ENCODE measurements at regions not wholly inside any gene's neighbourhood (a gene's known extent, or its start where the extent isn't known, plus 50 kb on each side); places are given as distances from the start of the nearest gene placed in this dataset.
"Not testable (repeated sequence)": the region's sequence is repeated elsewhere in the genome, so short reads cannot be mapped to it uniquely, and the experiment has no call there.

DNA sequence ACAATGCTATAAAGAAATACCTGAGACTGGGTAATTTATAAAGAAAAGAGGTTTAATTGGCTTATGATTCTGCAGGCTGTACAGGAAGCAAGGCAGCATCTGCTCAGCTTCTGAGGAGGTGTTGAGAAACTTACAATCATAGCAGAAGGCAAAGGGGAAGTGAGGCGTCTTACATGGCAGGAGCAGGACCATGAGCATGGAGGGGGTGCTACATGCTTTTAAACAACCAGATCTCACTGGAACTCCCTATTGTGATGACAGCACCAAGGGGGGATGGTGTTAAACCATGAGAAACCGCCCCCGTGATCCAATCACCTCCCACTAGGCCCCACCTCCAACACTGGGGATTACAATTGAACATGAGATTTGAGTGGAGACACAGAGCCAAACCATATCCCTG lies 163.7 kb upstream of the SLC38A2 start:
- H3K36me3 ChIP-seq (ENCODE audit: insufficient read depth, low read length); H3K4me1 ChIP-seq (ENCODE audit: control insufficient read depth, insufficient read depth, low read length); H3K9me3 ChIP-seq (replicated peaks; ENCODE audit: low read length); H3K4me2 ChIP-seq (ENCODE audit: low read length); H3K27me3 ChIP-seq (ENCODE audit: control insufficient read depth, insufficient read depth, low read length); H3K9ac ChIP-seq (ENCODE audit: low read depth, low read length); H3K4me3 ChIP-seq (ENCODE audit: low read length): not testable (repeated sequence)

DNA sequence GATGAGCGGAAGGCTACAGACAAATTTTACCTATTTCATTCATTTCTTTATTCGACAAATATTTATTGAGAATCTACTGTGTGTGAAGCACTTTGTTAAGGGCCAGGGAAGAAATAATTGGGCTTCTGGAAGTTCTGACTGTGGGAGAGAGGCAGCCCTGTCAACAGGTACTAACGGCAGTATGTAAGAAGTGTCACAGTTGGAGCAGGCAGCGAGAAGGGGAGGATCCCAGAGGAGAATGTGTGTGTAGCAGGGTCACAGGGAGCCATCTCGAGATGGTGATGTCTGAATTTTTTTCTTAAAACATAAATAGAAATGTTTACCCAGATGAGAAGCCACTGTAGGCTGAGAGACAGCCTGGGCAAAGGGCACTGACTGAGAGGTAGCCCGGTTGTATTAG lies 163.3 kb upstream of the SLC38A2 start:
- no peaks in the 10 kb centered on the region for H3K27me3 ChIP-seq (ENCODE audit: control insufficient read depth, insufficient read depth, low read length)
- H3K4me2 ChIP-seq (ENCODE audit: low read length), result no peak overlapping the region
- H3K4me3 ChIP-seq (ENCODE audit: low read length), result no peak overlapping the region
- H3K9me3 ChIP-seq (replicated peaks; ENCODE audit: low read length), result no peaks in the 10 kb centered on the region
- H3K9ac ChIP-seq (ENCODE audit: low read depth, low read length), result no peak overlapping the region
- no peaks in the 10 kb centered on the region for H3K36me3 ChIP-seq (ENCODE audit: insufficient read depth, low read length)
- H3K4me1 ChIP-seq (ENCODE audit: control insufficient read depth, insufficient read depth, low read length), result no peaks in the 10 kb centered on the region

DNA sequence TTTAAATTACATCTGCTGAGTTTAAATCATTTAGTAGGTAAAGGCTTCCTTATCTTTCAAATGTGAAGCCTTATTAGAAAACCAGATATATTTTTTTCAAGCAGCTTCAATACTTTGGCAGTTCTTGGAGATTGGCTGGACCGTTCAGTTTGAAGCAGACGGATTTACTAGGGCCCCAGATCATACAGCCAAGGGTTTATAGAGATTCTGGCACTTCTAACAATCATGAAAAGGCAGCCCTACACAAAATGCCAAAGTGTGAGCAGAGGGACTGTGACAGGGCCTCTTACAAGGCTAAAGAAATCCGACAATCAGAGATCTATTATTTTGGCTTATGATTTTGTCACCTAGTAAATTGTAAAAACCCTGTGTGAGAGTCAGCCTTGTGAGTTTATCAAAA lies 162.8 kb upstream of the SLC38A2 start:
- no peaks in the 10 kb centered on the region for H3K9me3 ChIP-seq (replicated peaks; ENCODE audit: low read length)

DNA sequence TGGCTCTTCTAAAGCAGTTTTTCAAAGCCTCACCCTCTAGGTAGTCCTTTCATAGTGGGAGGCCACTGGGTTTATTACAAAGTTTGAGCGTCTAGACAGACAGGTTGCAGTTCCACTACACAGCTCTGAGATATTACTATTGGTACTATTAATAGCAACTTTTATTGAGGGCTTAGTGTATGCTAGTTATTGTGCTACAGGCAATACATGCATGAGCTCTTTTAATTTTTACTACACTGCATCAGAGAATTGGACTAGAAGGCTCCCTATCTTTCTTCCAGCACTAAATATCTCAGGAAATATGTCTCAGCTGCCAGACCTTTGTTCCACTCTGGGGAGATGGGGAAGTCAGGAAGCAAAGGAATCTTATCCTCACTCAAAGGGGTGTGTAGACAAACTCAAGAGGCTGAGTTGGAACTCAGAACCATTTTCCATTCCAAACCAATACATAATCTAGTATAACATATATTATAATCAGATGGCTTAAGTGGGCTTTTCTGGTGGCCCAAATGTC lies 161.8 kb upstream of the SLC38A2 start:
- H3K27me3 ChIP-seq (ENCODE audit: control insufficient read depth, insufficient read depth, low read length), result no peaks in the 10 kb centered on the region
- H3K4me2 ChIP-seq (ENCODE audit: low read length), result no peak overlapping the region
- no peaks in the 10 kb centered on the region for H3K4me1 ChIP-seq (ENCODE audit: control insufficient read depth, insufficient read depth, low read length)
- H3K9me3 ChIP-seq (replicated peaks; ENCODE audit: low read length), result no peaks in the 10 kb centered on the region
- no peak overlapping the region for H3K9ac ChIP-seq (ENCODE audit: low read depth, low read length)
- H3K4me3 ChIP-seq (ENCODE audit: low read length), result no peak overlapping the region
- H3K36me3 ChIP-seq (ENCODE audit: insufficient read depth, low read length), result no peaks in the 10 kb centered on the region

More for the DNA sequence above, 162.8 kb upstream of the SLC38A2 start:
- Histone ChIP-seq H3K4me2 (ENCODE audit: low read length) (no peak overlapping the region), H3K36me3 (ENCODE audit: insufficient read depth, low read length) (no peaks in the 10 kb centered on the region), H3K4me3 (ENCODE audit: low read length) (no peak overlapping the region), H3K27me3 (ENCODE audit: control insufficient read depth, insufficient read depth, low read length) (no peaks in the 10 kb centered on the region), H3K4me1 (ENCODE audit: control insufficient read depth, insufficient read depth, low read length) (no peaks in the 10 kb centered on the region), H3K9ac (ENCODE audit: low read depth, low read length) (no peak overlapping the region)

DNA sequence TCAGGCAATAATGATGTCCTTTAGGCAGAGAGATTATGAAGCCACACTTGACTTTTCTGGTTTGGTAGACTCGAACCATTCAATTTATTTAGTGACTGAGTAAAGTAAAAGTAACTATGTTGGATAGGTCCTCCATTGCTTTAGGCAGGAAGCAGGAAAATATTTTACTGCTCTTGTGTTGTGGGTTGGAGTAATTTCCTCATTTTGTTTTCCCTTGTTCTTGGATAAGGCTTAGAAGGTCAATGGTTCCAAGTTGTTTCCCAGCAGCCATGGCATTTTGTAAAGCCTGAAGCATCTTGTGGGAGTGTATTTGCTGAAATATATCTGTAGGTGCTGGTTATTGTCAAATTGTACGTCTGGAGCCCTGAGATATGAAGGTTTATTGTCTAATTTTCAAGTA lies 161.2 kb upstream of the SLC38A2 start:
- no peak overlapping the region for H3K9ac ChIP-seq (ENCODE audit: low read depth, low read length)
- no peaks in the 10 kb centered on the region for H3K36me3 ChIP-seq (ENCODE audit: insufficient read depth, low read length)
- H3K4me2 ChIP-seq (ENCODE audit: low read length), result no peak overlapping the region

DNA sequence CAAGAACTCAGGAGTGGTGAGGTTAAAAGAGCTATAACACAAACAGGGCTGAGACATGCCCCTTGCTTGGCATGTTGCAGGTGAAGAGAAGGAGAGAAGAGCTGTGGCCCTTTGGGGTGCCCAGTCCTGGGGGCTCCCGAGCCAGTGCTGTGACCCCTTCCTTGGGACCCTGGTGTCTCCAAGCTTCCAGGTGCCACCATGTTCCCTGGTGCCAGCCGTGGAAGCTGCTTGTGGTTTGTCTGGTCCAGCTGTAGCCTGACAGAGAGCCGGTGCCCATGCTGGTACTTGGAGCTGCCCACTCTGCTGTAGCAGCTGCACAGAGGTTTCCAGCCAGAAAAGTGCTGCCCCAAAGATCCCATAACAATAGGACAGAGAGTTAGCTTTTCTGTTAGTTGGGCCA lies 159.2 kb upstream of the SLC38A2 start:
- H3K9me3 ChIP-seq (replicated peaks; ENCODE audit: low read length), result no peaks in the 10 kb centered on the region
- H3K9ac ChIP-seq (ENCODE audit: low read depth, low read length), result no peak overlapping the region
- H3K36me3 ChIP-seq (ENCODE audit: insufficient read depth, low read length), result no peaks in the 10 kb centered on the region
- H3K4me1 ChIP-seq (ENCODE audit: control insufficient read depth, insufficient read depth, low read length), result no peaks in the 10 kb centered on the region
- H3K27me3 ChIP-seq (ENCODE audit: control insufficient read depth, insufficient read depth, low read length), result no peaks in the 10 kb centered on the region
- H3K4me2 ChIP-seq (ENCODE audit: low read length), result no peak overlapping the region
- no peak overlapping the region for H3K4me3 ChIP-seq (ENCODE audit: low read length)

More for the DNA sequence above, 161.2 kb upstream of the SLC38A2 start:
- H3K4me3 ChIP-seq (ENCODE audit: low read length), result no peak overlapping the region
- H3K9me3 ChIP-seq (replicated peaks; ENCODE audit: low read length), result no peaks in the 10 kb centered on the region
- no peaks in the 10 kb centered on the region for H3K27me3 ChIP-seq (ENCODE audit: control insufficient read depth, insufficient read depth, low read length)
- H3K4me1 ChIP-seq (ENCODE audit: control insufficient read depth, insufficient read depth, low read length), result no peaks in the 10 kb centered on the region

DNA sequence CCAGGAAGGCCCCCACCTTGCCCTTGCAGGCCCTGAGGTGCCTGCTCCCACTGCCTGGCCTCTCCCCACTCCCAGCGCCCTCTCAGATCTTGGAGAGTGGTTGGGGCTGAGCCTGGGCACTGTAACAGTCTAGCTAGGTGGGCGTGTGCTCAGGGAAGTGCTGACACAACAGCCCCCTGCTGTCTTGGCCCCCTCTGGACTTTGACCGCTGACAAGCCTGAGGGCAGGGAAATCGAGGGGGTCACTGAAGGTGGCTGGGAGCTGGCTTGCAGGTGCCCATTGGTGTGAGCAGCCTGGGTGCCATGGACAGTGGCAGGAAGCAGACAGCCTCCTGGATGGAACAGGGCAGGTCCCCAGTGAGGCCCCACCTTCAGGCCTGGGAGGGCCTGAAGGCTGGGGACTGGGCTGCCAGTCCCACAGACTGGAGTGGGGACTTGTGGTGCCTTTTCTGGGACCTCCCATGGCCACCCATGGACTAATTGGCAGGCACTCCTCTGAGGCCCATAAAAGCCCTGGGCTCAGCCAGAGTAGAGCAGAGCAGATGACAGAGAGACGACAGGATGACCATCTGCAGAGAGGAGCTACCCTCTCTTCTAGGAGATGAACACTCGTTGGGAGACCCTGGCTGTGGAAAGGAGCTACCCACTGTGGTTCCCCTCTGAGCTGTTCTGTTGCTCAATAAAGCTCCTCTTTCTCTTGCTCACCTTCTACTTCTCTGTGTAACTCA lies 158.6 kb upstream of the SLC38A2 start:
- H3K9ac ChIP-seq (ENCODE audit: low read depth, low read length), result no peak overlapping the region
- H3K9me3 ChIP-seq (replicated peaks; ENCODE audit: low read length), result no peaks in the 10 kb centered on the region
- no peaks in the 10 kb centered on the region for H3K36me3 ChIP-seq (ENCODE audit: insufficient read depth, low read length)
- H3K4me3 ChIP-seq (ENCODE audit: low read length), result no peak overlapping the region
- no peak overlapping the region for H3K4me2 ChIP-seq (ENCODE audit: low read length)
- H3K4me1 ChIP-seq (ENCODE audit: control insufficient read depth, insufficient read depth, low read length), result no peaks in the 10 kb centered on the region
- no peaks in the 10 kb centered on the region for H3K27me3 ChIP-seq (ENCODE audit: control insufficient read depth, insufficient read depth, low read length)

DNA sequence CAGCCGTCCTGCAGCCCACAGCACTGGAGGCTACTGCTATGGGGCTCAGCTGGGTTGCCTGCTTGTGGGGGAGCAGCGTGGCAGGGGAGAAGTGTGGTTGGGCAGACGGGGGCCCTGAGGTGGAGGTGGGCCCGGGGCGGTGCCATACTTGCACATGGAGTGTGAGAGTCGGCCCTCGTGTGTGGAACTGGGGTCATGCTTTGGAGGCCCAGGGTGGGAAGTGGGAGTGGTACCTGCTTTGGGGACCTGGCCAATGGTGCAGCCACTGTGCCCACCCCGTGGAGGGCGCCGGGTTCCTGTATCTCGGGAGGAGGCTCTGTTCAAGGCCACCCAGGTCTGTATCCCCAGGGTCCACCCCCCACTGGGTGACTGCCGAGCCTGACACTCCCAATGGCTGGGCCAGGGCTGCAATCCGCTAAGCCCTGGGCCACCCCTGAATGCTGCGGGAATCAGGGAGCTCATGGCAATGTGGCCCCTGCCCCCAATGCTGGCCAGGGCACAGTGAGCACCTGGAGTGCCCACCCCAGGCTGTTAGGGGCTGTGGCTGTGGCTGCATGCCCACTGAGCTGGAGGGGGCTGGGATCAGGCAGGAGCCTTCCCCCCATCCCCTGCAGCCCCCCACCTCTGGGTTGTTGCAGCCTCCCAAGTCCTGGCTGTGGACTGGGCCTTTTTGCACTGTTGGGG lies 157.9 kb upstream of the SLC38A2 start:
- no peaks in the 10 kb centered on the region for H3K27me3 ChIP-seq (ENCODE audit: control insufficient read depth, insufficient read depth, low read length)
- H3K9ac ChIP-seq (ENCODE audit: low read depth, low read length), result no peak overlapping the region
- H3K36me3 ChIP-seq (ENCODE audit: insufficient read depth, low read length), result no peaks in the 10 kb centered on the region
- peaks cover 2% of the 10 kb centered on the region for H3K4me1 ChIP-seq (ENCODE audit: control insufficient read depth, insufficient read depth, low read length)
- no peak overlapping the region for H3K4me2 ChIP-seq (ENCODE audit: low read length)
- no peaks in the 10 kb centered on the region for H3K9me3 ChIP-seq (replicated peaks; ENCODE audit: low read length)
- H3K4me3 ChIP-seq (ENCODE audit: low read length), result no peak overlapping the region

DNA sequence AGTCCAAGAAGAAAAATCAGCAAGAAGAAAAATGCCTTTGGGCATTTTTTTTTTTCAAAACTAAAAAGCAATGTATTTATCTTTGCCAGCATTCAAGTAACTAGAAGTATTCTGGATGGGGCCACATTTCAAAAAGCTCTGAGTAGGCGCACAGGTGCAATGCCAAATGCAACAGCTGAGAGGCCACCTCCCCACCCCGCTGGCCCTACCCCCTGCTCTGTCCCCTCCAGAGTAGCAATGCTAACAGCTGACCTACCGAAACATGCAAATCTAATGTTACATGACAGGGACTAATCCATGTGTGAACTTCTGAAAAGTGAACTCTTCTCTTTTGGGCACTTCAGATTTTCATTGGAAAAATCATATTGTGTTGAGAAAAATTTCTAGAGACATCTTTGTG lies 153.7 kb upstream of the SLC38A2 start:
- peaks cover 42% of the 10 kb centered on the region for H3K4me1 ChIP-seq (ENCODE audit: control insufficient read depth, insufficient read depth, low read length)
- H3K36me3 ChIP-seq (ENCODE audit: insufficient read depth, low read length), result no peaks in the 10 kb centered on the region
- H3K4me3 ChIP-seq (ENCODE audit: low read length), result no peak overlapping the region
- H3K9me3 ChIP-seq (replicated peaks; ENCODE audit: low read length), result no peaks in the 10 kb centered on the region
- H3K9ac ChIP-seq (ENCODE audit: low read depth, low read length), result no peak overlapping the region
- no peaks in the 10 kb centered on the region for H3K27me3 ChIP-seq (ENCODE audit: control insufficient read depth, insufficient read depth, low read length)
- no peak overlapping the region for H3K4me2 ChIP-seq (ENCODE audit: low read length)

DNA sequence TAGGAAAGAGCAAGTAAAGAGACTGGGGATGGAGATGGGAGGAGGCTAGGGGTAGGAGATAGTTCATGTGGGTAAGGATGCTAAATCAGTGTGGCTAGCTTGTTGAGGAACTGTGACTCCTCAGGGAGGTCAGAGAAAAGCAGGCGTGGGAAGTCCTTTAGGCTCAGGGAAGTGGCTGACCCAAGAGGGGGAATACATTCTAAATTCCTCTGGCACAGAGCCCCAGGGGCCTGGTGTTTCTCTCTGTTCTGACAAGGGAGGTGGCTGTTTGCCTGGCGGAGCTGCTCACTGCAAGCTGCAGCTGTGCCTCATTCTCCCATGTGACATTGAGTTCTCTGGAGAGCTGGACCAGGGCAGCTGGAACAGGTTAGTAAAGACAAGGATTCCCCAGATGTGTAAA lies 152.2 kb upstream of the SLC38A2 start:
- peak overlapping the region; percentile 73 for H3K9ac ChIP-seq (ENCODE audit: low read depth, low read length)
- H3K4me1 ChIP-seq (ENCODE audit: control insufficient read depth, insufficient read depth, low read length), result peaks cover 45% of the 10 kb centered on the region
- H3K36me3 ChIP-seq (ENCODE audit: insufficient read depth, low read length), result peaks cover 4% of the 10 kb centered on the region
- peak overlapping the region; percentile 58 for H3K4me2 ChIP-seq (ENCODE audit: low read length)
- no peaks in the 10 kb centered on the region for H3K27me3 ChIP-seq (ENCODE audit: control insufficient read depth, insufficient read depth, low read length)
- no peaks in the 10 kb centered on the region for H3K9me3 ChIP-seq (replicated peaks; ENCODE audit: low read length)
- peak overlapping the region; percentile 33 for H3K4me3 ChIP-seq (ENCODE audit: low read length)

DNA sequence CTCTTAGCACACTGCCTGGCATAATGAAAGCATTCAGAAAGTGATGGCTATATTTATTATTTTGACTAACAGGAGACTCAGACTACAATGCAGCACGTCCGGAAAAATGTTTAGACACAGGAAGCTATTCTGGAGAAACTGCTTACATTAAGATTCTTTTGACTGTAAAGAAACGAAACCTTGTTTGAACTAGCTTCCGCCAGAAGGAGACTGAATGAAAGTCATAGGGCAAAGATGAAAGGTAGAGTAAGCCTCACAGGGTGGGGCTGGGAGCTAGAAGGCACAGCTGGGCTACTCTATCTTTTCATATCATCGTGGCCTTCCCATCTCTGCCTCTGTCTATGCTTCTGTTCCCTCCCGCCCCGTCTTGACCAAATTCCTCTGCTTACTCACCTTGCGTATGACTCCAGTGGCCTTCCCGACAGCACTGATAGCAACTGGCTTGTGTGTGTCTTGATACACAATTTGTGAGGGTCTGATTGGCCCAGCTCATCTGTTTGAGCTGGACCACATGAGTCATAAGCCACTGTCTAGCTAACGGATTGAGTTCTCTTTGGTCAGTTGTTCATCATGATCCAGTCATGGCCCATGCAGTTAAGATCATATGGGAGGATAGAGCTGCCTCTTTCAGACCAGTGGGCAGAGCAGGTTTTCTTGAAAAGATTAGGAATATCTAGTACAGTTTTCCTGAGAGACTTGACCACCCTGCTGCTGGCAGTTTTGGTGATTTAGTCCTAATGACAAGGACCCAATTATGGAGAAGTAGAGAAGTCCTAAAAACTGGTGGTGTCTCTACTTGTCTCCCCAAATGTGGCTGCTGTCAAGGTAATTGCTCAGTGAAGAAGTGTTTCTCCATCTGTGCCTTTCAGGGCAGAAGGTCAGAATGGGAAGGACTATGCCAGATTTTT lies 151.5 kb upstream of the SLC38A2 start:
- H3K9ac ChIP-seq (ENCODE audit: low read depth, low read length), result peak overlapping the region; percentile 73
- no peaks in the 10 kb centered on the region for H3K27me3 ChIP-seq (ENCODE audit: control insufficient read depth, insufficient read depth, low read length)
- peak overlapping the region; percentile 75 for H3K4me2 ChIP-seq (ENCODE audit: low read length)
- H3K36me3 ChIP-seq (ENCODE audit: insufficient read depth, low read length), result peaks cover 4% of the 10 kb centered on the region
- H3K4me3 ChIP-seq (ENCODE audit: low read length), result peak overlapping the region; percentile 58
- peaks cover 45% of the 10 kb centered on the region for H3K4me1 ChIP-seq (ENCODE audit: control insufficient read depth, insufficient read depth, low read length)
- H3K9me3 ChIP-seq (replicated peaks; ENCODE audit: low read length), result no peaks in the 10 kb centered on the region
